B cell (primary cell): ENCODE measurements at regions not wholly inside any gene's neighbourhood (a gene's known extent, or its start where the extent isn't known, plus 50 kb on each side); places are given as distances from the start of the nearest gene placed in this dataset.

Experiments used
- ATAC-seq: fragments of 200-7000 bp; cut with Tn5 transposase; one replicate; pipeline ENCODE4 v1.10.0; 2021; ENCODE audit warnings: low read depth, mild to moderate bottlenecking, moderate number of reproducible peaks, moderate library complexity
- CTCF ChIA-PET: fragments of 350-600 bp; sonication (Branson Sonifier 250); formaldehyde crosslinking; loops from one replicate; lab custom pipeline; 2021; ENCODE audit warnings: antibody characterized with exemption, inconsistent platforms; lab: Charles Lee
- POLR2A ChIA-PET: fragments of 350-600 bp; sonication (Branson Sonifier 250); formaldehyde crosslinking; loops from one replicate; lab custom pipeline; 2021; ENCODE audit warnings: antibody characterized with exemption; lab: Charles Lee
- DNase-seq: peaks from one replicate; pipeline ENCODE4 v3.0.0; 2013
- H2AFZ ChIP-seq: 2 replicates; pipeline ENCODE4 v1.6.1; 2012; ENCODE audit warnings: mild to moderate bottlenecking, low read depth, low read length; ENCODE audit not compliant: insufficient read depth, poor library complexity, severe bottlenecking
- H3K27ac ChIP-seq, 2 donors: 1 replicate in 1 of 2; 2 replicates in 1 of 2; pipeline ENCODE4 v1.5.1; 2012 to 2013; ENCODE audit warnings: low read length in 2 of 2, mild to moderate bottlenecking in 2 of 2, moderate library complexity in 1 of 2
- H3K27me3 ChIP-seq, 4 experiments: fragments of 200-600 bp in 1 of 4; sonication (generic) in 1 of 4; replicated peaks in 1 of 4; 1 replicate in 2 of 4; 2 replicates in 2 of 4; pipeline versions ENCODE4 v1.6.1 to v1.7.0; 2013 to 2016; ENCODE audit warnings: low read length in 3 of 4, mild to moderate bottlenecking in 2 of 4, mixed read lengths in 1 of 4, moderate library complexity in 1 of 4; ENCODE audit not compliant: insufficient read depth in 4 of 4, control insufficient read depth in 3 of 4; ENCODE audit errors: control extremely low read depth in 1 of 4
- H3K36me3 ChIP-seq, 2 experiments: replicated peaks in 1 of 2; 1 replicate in 1 of 2; 2 replicates in 1 of 2; pipeline versions ENCODE4 v1.6.1 to v1.7.1; 2013; ENCODE audit warnings: low read length in 1 of 2; ENCODE audit not compliant: insufficient read depth in 2 of 2, control insufficient read depth in 1 of 2; ENCODE audit errors: control extremely low read depth in 1 of 2, extremely low read depth in 1 of 2
- H3K4me1 ChIP-seq, 2 donors: fragments of 200-600 bp in 1 of 2; sonication (generic) in 1 of 2; 1 replicate in 1 of 2; 2 replicates in 1 of 2; pipeline versions ENCODE4 v1.5.1 to v1.6.1; 2013 to 2017; ENCODE audit warnings: low read length in 2 of 2; ENCODE audit not compliant: control insufficient read depth in 2 of 2, insufficient read depth in 2 of 2
- H3K4me2 ChIP-seq: replicated peaks from 2 replicates; pipeline ENCODE3; 2012; ENCODE audit warnings: mild to moderate bottlenecking, low read depth, low read length; ENCODE audit not compliant: poor library complexity, severe bottlenecking
- H3K4me3 ChIP-seq, 5 experiments: fragments of 200-600 bp in 1 of 5; sonication (generic) in 1 of 5; 1 replicate in 3 of 5; 2 replicates in 2 of 5; pipeline versions ENCODE4 v1.5.1 to v1.7.0; 2011 to 2016; ENCODE audit warnings: low read length in 4 of 5, mild to moderate bottlenecking in 4 of 5, low read depth in 2 of 5, control low read depth in 1 of 5, moderate library complexity in 1 of 5; ENCODE audit not compliant: insufficient read depth in 1 of 5; ENCODE audit errors: control extremely low read depth in 1 of 5, extremely low read depth in 1 of 5
- H3K79me2 ChIP-seq: fragments of 200-600 bp; sonication (generic); one replicate; pipeline ENCODE4 v1.6.0; 2016; ENCODE audit warnings: low read length; ENCODE audit not compliant: control insufficient read depth, insufficient read depth
- H3K9ac ChIP-seq: fragments of 200-600 bp; sonication (generic); 2 replicates; pipeline ENCODE4 v1.6.1; 2017; ENCODE audit warnings: mild to moderate bottlenecking, low read length, moderate library complexity
- H3K9me3 ChIP-seq, 3 donors: one replicate each; pipeline versions ENCODE4 v1.6.1 to v1.7.1; 2013; ENCODE audit warnings: low read length in 2 of 3; ENCODE audit not compliant: control insufficient read depth in 2 of 3, insufficient read depth in 1 of 3; ENCODE audit errors: control extremely low read depth in 1 of 3
- H4K20me1 ChIP-seq: 2 replicates; pipeline ENCODE4 v1.6.0; 2012; ENCODE audit warnings: mild to moderate bottlenecking, low read length; ENCODE audit not compliant: insufficient read depth, control insufficient read depth, poor library complexity, severe bottlenecking
- H3K27ac Mint-ChIP-seq: one replicate; pipeline ENCODE4 v1.8.0; 2021; ENCODE audit warnings: mixed read lengths
- H3K27me3 Mint-ChIP-seq: one replicate; pipeline ENCODE4 v1.8.0; 2021; ENCODE audit warnings: mixed read lengths
- H3K4me1 Mint-ChIP-seq: one replicate; pipeline ENCODE4 v1.8.0; 2021; ENCODE audit warnings: mixed read lengths
- H3K4me3 Mint-ChIP-seq: one replicate; pipeline ENCODE4 v1.8.0; 2021; ENCODE audit warnings: mixed read lengths
- H3K9me3 Mint-ChIP-seq: one replicate; pipeline ENCODE4 v1.8.0; 2022; ENCODE audit warnings: mixed read lengths; ENCODE audit not compliant: insufficient read depth
- EZH2 ChIP-seq: IDR thresholded peaks from 2 replicates; pipeline ENCODE4 v1.6.1; 2012; ENCODE audit warnings: borderline replicate concordance, low read depth, mild to moderate bottlenecking, moderate library complexity, low read length; ENCODE audit not compliant: insufficient read depth, poor library complexity, severe bottlenecking
- WGBS: methylation state at CpG from one replicate; pipeline ENCODE4 v1.1.5; 2013; ENCODE audit warnings: missing lambda C conversion rate; ENCODE audit not compliant: insufficient coverage; 5-methylcytosine and 5-hydroxymethylcytosine counted together
- intact Hi-C: fragments of 100-400 bp; cut with micrococcal nuclease; formaldehyde crosslinking; loops from one replicate; pipeline ENCODE4 v1.10.0; 2022
- TF ChIP-seq, protein P1 (sequence below): fragments of 200-600 bp; IDR thresholded peaks from one replicate; pipeline ENCODE4 v1.8.0; 2022; ENCODE audit warnings: antibody characterized with exemption, mild to moderate bottlenecking

DNA sequence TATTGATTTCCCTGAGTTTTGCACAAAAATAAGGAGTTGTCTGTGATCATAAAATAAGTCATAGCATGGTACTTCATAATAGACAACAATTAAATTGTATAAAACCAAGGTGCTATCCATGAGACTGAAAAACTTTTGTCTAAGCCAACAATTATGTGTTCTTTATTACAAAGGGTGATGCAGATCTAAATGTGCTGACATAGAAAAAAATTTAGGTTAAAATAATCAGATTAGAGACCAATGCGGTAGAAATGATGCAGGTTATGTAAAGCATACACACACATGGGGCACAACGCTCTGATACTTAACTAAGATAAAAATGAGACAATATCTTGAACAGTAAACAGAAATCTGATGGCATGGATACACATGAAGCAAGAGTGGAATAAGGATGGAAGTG, 113.3 kb downstream of the PWWP3B start:
- H3K4me1 Mint-ChIP-seq, result no peaks in the 10 kb centered on the region
- H3K9me3 Mint-ChIP-seq, result no peaks in the 10 kb centered on the region
- H3K27ac Mint-ChIP-seq, result no peak overlapping the region
- ChIA-PET CTCF (no interaction called here), POLR2A (no interaction called here)
- no peaks in the 10 kb centered on the region for H3K27me3 ChIP-seq
- no peak for ATAC-seq
- H3K4me2 ChIP-seq, result no peak overlapping the region
- no peaks in the 10 kb centered on the region for H3K9me3 ChIP-seq
- no peak overlapping the region for H3K9ac ChIP-seq
- no peak overlapping the region for H3K27ac ChIP-seq
- H3K36me3 ChIP-seq, result no peaks in the 10 kb centered on the region
- H3K4me3 ChIP-seq, result no peak overlapping the region
- no peaks in the 10 kb centered on the region for H4K20me1 ChIP-seq
- WGBS, result no CpG with 5 or more reads among the region's 2 CpGs
- no peak for DNase-seq
- no peak overlapping the region for H2AFZ ChIP-seq
- no peaks in the 10 kb centered on the region for H3K79me2 ChIP-seq
- intact Hi-C loops, result no loop called here
- no peaks in the 10 kb centered on the region for H3K4me1 ChIP-seq
- no peaks in the 10 kb centered on the region for H3K27me3 Mint-ChIP-seq
- H3K4me3 Mint-ChIP-seq, result no peak overlapping the region
- no peak for TF ChIP-seq EZH2
- TF ChIP-seq, protein P1, sequence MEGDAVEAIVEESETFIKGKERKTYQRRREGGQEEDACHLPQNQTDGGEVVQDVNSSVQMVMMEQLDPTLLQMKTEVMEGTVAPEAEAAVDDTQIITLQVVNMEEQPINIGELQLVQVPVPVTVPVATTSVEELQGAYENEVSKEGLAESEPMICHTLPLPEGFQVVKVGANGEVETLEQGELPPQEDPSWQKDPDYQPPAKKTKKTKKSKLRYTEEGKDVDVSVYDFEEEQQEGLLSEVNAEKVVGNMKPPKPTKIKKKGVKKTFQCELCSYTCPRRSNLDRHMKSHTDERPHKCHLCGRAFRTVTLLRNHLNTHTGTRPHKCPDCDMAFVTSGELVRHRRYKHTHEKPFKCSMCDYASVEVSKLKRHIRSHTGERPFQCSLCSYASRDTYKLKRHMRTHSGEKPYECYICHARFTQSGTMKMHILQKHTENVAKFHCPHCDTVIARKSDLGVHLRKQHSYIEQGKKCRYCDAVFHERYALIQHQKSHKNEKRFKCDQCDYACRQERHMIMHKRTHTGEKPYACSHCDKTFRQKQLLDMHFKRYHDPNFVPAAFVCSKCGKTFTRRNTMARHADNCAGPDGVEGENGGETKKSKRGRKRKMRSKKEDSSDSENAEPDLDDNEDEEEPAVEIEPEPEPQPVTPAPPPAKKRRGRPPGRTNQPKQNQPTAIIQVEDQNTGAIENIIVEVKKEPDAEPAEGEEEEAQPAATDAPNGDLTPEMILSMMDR, result no peak

DNA sequence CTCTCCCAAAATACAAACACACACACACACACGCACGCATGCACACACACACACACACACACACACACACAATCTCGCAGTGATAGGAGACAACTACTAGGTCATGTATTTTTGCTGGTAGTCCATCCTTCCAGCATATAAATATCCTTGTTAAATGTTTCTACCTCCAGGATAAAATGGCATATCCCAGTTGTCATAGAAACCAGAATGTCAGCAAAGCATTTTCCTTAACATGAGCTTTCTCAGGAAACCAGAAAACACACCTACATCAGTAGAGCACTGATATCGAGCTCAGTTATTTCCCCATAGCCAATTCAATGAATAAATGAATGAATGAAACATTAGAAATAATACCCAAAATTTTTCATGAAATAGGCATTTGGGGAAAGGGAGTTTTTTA, 115.7 kb downstream of the PWWP3B start:
- Mint-ChIP-seq H3K27ac (no peak overlapping the region), H3K9me3 (no peaks in the 10 kb centered on the region), H3K4me3 (no peak overlapping the region), H3K27me3 (no peaks in the 10 kb centered on the region), H3K4me1 (no peaks in the 10 kb centered on the region)
- no CpG with 5 or more reads among the region's 4 CpGs for WGBS
- intact Hi-C loops, result no loop called here
- no peak overlapping the region for H3K9ac ChIP-seq
- H3K9me3 ChIP-seq, result no peaks in the 10 kb centered on the region
- no peaks in the 10 kb centered on the region for H3K36me3 ChIP-seq
- no peak for TF ChIP-seq EZH2
- TF ChIP-seq, protein P1, result no peak
- H2AFZ ChIP-seq, result no peak overlapping the region
- H3K4me3 ChIP-seq, result no peak overlapping the region
- ChIA-PET POLR2A (no interaction called here), CTCF (no interaction called here)
- DNase-seq (no peak), ATAC-seq (no peak)
- no peaks in the 10 kb centered on the region for H3K79me2 ChIP-seq
- no peaks in the 10 kb centered on the region for H3K27me3 ChIP-seq
- H3K27ac ChIP-seq, result no peak overlapping the region
- H4K20me1 ChIP-seq, result no peaks in the 10 kb centered on the region
- no peaks in the 10 kb centered on the region for H3K4me1 ChIP-seq
- H3K4me2 ChIP-seq, result no peak overlapping the region
